ENCODE measurements at regions not wholly inside any gene's neighbourhood (a gene's known extent, or its start where the extent isn't known, plus 50 kb on each side); places are given as distances from the start of the nearest gene placed in this dataset.

DNA sequence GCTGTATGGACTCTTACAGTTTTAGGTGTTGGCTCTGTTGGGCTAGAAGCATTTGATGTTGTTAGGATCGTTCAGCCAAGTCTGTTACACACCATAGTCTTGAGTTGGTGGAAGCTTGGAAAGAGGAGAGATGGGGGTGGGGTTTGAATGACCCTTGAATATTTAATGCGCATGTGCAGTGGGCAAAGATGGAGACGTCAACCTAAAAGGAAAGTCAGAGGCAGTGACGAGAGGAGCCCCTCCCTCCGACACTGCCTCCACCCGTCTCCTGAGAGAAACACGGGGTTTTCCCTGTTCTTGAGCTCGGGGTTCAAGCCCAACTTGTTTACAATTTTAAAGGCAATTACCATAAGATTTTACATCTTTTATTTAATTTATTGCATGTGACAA lies 311.4 kb downstream of the SHQ1 start:
- intact Hi-C loops (cut with DNase I; ENCODE audit: low total_unique reads), result no loop called here

DNA sequence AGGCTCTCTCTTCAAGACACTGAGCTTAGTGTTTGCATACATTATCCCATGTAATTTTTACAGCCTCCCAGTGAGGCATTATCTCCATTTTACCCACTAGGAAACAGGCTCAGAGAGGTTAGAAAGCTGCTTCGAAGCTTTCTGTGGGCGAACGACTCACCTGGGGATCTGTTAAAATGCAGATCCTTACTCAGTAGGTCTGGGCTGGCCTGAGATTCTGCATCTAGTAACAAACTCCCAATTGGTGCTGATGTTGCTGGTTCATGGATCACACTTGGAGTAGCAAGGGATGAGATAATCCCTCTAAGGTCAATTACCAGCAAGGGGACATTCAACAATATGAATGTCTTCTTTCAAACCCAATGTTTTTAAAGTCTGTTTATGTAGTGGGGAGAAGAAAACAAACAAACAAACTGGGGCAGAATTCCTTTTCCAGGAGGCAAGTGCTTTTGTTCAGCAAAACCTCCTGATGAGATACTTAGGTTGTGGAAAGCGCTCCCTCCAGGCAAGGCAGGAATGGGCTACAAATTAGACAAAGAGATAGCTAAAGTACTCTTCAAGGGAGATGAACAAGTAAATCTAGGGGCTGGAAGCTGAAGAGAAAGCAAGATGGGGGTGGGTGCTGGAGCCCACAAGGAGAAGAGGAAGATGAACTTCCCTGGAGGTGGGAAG lies 311.9 kb downstream of the SHQ1 start:
- H3K27me3 ChIP-seq, result no peaks in the 10 kb centered on the region

More for the DNA sequence above, 311.4 kb downstream of the SHQ1 start:
- no peak for DNase-seq
- TF ChIP-seq POLR2A (IDR thresholded peaks at IDR 0.05), result no peak
- TF ChIP-seq, protein P1, sequence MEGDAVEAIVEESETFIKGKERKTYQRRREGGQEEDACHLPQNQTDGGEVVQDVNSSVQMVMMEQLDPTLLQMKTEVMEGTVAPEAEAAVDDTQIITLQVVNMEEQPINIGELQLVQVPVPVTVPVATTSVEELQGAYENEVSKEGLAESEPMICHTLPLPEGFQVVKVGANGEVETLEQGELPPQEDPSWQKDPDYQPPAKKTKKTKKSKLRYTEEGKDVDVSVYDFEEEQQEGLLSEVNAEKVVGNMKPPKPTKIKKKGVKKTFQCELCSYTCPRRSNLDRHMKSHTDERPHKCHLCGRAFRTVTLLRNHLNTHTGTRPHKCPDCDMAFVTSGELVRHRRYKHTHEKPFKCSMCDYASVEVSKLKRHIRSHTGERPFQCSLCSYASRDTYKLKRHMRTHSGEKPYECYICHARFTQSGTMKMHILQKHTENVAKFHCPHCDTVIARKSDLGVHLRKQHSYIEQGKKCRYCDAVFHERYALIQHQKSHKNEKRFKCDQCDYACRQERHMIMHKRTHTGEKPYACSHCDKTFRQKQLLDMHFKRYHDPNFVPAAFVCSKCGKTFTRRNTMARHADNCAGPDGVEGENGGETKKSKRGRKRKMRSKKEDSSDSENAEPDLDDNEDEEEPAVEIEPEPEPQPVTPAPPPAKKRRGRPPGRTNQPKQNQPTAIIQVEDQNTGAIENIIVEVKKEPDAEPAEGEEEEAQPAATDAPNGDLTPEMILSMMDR (IDR thresholded peaks at IDR 0.05), result no peak
- Histone ChIP-seq H3K4me1 (no peaks in the 10 kb centered on the region), H3K27ac (no peak overlapping the region), H3K4me3 (no peak overlapping the region), H3K36me3 (ENCODE audit: low read depth, missing control alignments) (no peaks in the 10 kb centered on the region), H3K9me3 (no peaks in the 10 kb centered on the region), H3K27me3 (no peaks in the 10 kb centered on the region)
- WGBS, 2 donors, result 79 to 89% methylated on average over 8 of the region's 8 CpGs

DNA sequence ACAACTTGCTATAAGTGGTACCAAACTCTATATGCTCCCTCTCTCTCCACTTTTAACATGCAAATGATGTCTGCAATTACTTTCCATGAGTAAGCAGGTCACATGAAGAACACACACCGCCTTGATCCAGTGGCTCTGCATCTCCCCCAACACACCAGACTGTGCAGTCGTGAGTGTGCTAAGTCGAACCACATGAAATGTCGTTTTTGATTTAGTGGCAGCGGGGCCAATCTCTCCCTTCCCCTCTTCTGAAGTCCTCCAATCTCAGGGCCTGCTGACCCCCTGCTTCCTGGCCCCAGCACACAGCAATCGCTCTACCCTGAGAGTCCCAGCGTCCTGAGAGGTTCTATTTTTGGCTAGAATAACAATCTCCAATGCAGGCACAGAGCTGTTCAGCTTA lies 312.5 kb downstream of the SHQ1 start:
- H3K36me3 ChIP-seq (ENCODE audit: low read depth, missing control alignments), result no peaks in the 10 kb centered on the region
- 54 to 72% methylated on average over 6 to 7 of the region's 7 CpGs for WGBS, 2 donors
- H3K4me1 ChIP-seq, result no peaks in the 10 kb centered on the region
- intact Hi-C loops (cut with DNase I; ENCODE audit: low total_unique reads), result no loop called here
- DNase-seq, result no peak
- no peaks in the 10 kb centered on the region for H3K27me3 ChIP-seq
- no peak overlapping the region for H3K4me3 ChIP-seq
- no peak overlapping the region for H3K27ac ChIP-seq
- no peak for TF ChIP-seq POLR2A (IDR thresholded peaks at IDR 0.05)
- TF ChIP-seq, protein P1 (IDR thresholded peaks at IDR 0.05), result no peak
- no peaks in the 10 kb centered on the region for H3K9me3 ChIP-seq

More for the DNA sequence above, 311.9 kb downstream of the SHQ1 start:
- H3K9me3 ChIP-seq, result no peaks in the 10 kb centered on the region
- H3K4me3 ChIP-seq, result no peak overlapping the region
- intact Hi-C loops (cut with DNase I; ENCODE audit: low total_unique reads), result no loop called here
- H3K4me1 ChIP-seq, result no peaks in the 10 kb centered on the region
- TF ChIP-seq POLR2A (IDR thresholded peaks at IDR 0.05), result no peak
- TF ChIP-seq, protein P1 (IDR thresholded peaks at IDR 0.05), result no peak
- H3K36me3 ChIP-seq (ENCODE audit: low read depth, missing control alignments), result no peaks in the 10 kb centered on the region
- DNase-seq, result no peak
- 90 to 91% methylated on average over 4 of the region's 4 CpGs for WGBS, 2 donors
- no peak overlapping the region for H3K27ac ChIP-seq

DNA sequence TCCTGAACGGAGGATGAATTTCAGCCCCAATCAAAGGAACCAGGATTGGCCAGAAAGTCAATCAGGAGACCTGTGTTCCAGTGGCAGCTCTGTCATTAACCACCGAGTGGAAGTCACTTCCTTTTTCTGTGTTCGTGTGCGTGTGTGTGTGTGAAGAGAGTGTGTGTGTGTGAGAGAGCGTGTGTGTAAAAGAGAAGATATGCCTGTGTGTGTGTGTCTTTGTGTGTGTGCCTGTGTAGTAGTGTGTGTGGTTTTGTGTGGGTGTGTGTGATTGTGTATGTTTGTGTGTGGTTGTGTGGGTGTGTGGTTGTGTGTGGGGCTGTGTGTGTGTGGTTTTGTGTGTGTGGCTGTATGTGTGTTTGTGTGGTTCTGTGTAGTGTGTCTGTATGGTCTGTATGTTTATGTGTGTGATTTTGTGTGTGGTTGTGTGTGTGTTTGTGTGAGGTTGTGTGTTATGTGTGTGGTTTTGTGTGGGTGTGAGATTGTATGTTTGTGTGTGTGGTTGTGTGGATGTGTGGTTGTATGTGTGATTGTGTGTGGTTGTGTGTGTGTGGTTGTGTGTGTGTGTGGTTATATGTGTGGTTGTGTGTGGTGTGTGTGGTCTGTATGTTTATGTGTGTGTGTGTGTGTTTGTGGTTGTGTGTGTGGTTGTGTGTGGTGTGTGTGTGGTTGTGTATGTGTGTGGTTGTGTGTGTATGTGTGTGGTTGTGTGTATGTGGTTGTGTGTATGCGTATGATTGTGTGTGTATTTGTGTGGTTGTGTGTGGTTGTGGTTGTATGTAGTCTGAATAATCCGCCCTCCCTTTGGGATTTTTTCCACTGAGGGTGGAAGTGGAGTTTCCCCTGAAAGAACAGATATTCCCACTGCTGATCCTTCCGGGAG lies 314.4 kb downstream of the SHQ1 start:
- H3K9me3 ChIP-seq, result no peaks in the 10 kb centered on the region
- intact Hi-C loops (cut with DNase I; ENCODE audit: low total_unique reads), result no loop called here
- whole genome bisulfite sequencing, 2 donors, result 78 to 82% methylated on average over 8 of the region's 8 CpGs
- no peak overlapping the region for H3K4me3 ChIP-seq
- DNase-seq, result no peak
- TF ChIP-seq, protein P1 (IDR thresholded peaks at IDR 0.05), result no peak
- TF ChIP-seq POLR2A (IDR thresholded peaks at IDR 0.05), result no peak
- no peaks in the 10 kb centered on the region for H3K27me3 ChIP-seq
- H3K36me3 ChIP-seq (ENCODE audit: low read depth, missing control alignments), result no peaks in the 10 kb centered on the region
- H3K4me1 ChIP-seq, result no peaks in the 10 kb centered on the region
- no peak overlapping the region for H3K27ac ChIP-seq

Measured in testis (tissue), 2 donors.